Ishikawa (cell line): ENCODE measurements at regions not wholly inside any gene's neighbourhood (a gene's known extent, or its start where the extent isn't known, plus 50 kb on each side); places are given as distances from the start of the nearest gene placed in this dataset.

Source experiments
- EGR1 ChIP-seq: IDR thresholded peaks from 2 replicates; pipeline ENCODE4 v1.6.1; 2012
- EP300 ChIP-seq: IDR thresholded peaks from 2 replicates; pipeline ENCODE4 v1.6.1; 2012; ENCODE audit warnings: borderline replicate concordance
- FOXM1 ChIP-seq: IDR thresholded peaks from 2 replicates; pipeline ENCODE4 v1.6.1; 2012; ENCODE audit warnings: low read depth, borderline replicate concordance
- RAD21 ChIP-seq: IDR thresholded peaks from 2 replicates; pipeline ENCODE4 v1.6.1; 2012; ENCODE audit warnings: low read depth
- TCF12 ChIP-seq: IDR thresholded peaks from 2 replicates; pipeline ENCODE4 v1.6.1; 2012; ENCODE audit warnings: low read depth

DNA sequence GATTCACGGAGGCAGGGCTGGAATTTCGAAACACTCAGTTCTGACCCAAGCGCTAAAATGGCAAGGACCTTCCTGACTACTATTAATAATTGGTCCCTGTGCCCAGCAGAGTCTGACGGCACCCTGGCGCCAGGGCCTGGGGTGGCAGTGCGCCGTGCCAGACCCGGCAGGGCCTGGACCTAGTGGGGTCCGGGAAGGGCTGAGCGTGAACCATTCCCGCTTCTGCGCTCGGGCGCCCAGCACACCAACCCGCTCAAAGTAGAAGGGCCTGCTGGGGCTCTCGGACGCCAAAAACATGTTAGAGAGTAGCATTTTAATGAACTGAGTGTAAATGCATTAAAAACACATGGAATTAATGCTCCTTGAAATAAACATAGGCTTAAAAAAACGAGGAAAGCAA lies 346.7 kb upstream of the SFRP2 start:
- TF ChIP-seq RAD21 (no peak), TCF12 (no peak), FOXM1 (no peak), EGR1 (no peak), EP300 (no peak)
